Stimulated activated CD4-positive, alpha-beta T cell treated with anti-CD3 and anti-CD28 coated beads, Interleukin-12 subunit alpha, Interleukin-12 subunit beta, amount 100 ng/mL, for 48 hours (primary cell): ENCODE measurements at regions not wholly inside any gene's neighbourhood (a gene's known extent, or its start where the extent isn't known, plus 50 kb on each side); places are given as distances from the start of the nearest gene placed in this dataset.
"Not testable (repeated sequence)": the region's sequence is repeated elsewhere in the genome, so short reads cannot be mapped to it uniquely, and the experiment has no call there.

Experiments
- DNase-seq, 3 donors: peaks; one replicate each; pipeline ENCODE4 v3.0.0-alpha.2; 2020; ENCODE audit warnings: low read depth in 2 of 3, low spot score in 1 of 3

GRCh38 chr15:85196697-85197096 lies 183.7 kb upstream of the AKAP13 start:
- not testable (repeated sequence) for DNase-seq

DNA sequence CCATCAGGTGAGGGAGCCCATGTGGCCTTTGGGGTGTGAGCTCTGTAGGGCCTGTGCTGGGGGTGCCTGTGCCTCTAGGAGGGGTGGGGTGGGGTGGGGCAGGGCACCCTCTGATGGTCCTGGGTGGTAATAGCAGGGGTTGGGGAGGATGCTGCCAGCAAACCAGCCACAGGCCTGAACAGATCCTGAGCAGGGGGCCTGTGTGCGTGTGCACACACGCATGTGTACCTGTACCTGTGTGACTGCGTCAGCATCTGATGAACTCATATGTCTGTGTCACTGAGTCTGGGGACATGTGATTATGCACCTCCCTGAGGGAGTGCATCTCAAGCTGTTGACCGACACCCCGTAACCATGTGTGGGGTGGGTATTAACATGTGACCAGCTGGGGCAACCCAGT lies 182.8 kb upstream of the AKAP13 start:
- DNase-seq: not testable (repeated sequence)

DNA sequence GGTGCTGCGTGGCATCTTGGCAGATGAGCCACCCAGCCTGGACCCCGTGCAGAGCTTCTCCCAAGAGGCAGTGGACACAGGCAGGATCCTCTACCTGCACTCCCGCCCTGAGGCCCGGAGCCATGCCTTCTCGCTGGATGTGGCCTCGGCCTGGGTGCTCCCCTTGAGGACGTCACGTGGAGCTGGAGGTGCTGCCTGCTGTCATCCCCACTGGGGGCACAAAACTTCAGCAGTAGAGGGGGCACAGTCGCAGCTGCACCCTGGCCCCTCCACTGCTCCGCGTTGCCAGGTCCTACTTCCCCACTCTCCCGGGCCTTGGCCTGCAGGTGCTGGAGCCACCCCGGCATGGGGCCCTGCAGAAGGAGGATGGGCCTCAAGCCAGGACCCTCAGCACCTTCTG lies 182.0 kb upstream of the AKAP13 start:
- not testable (repeated sequence) for DNase-seq

GRCh38 chr15:85200215-85200614 lies 180.2 kb upstream of the AKAP13 start:
- DNase-seq: not testable (repeated sequence)

DNA sequence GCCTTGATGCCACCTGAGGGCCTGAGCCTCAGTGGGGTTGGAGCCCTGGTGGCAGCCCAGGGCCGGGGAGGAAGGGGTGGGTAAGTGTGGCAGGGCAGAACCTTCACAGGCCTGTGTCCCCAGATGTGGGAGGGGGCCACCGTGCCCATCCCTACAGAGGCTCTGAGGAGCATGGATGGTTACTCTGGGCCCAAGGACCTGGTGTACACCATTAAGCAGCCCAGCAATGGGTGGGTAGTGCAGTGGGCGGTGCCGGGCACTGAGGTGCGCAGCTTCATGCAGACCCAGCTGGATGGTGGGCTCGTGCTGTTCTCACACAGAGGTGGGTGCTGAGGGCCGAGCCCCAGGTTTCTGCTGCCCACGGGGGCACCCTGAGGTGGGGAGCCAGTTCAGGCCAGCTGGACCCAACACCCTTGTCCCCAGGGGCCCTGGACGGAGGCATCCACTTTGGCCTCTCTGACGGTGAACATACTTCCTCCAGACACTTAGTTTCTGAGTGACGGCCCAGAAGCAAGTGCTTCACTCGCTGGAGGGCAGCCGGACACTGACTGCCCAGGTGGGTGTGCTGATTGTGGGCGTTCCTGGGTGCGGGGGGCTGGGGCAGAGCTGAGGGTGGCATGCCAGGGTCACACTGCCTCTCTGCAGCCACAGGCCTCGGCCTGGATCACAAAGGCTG lies 179.1 kb upstream of the AKAP13 start:
- not testable (repeated sequence) for DNase-seq

DNA sequence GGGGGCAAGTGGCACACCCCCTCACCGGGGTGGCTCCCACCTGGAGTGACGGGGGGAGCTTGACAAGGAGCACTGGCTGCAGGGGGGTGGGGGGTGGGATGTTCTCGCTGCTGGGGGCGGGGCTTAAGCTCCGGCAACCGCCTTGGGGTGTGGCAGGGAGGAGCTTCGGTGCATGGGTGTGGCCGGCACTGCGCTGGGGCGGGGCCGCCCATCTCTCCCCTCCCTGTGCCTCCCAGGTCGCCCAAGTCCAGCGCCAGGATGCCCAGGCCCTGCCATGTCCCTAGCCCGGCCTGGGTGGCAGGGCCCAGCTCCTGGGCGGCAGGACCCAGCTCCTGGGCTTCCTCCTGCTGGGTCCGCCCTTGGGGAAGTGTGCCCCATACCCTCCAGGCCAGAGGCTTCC lies 175.9 kb upstream of the AKAP13 start:
- DNase-seq: not testable (repeated sequence)

- not testable (repeated sequence) for DNase-seq
These were observed 146.5 kb upstream of the AKAP13 start for GRCh38 chr15:85233791-85234325.

DNA sequence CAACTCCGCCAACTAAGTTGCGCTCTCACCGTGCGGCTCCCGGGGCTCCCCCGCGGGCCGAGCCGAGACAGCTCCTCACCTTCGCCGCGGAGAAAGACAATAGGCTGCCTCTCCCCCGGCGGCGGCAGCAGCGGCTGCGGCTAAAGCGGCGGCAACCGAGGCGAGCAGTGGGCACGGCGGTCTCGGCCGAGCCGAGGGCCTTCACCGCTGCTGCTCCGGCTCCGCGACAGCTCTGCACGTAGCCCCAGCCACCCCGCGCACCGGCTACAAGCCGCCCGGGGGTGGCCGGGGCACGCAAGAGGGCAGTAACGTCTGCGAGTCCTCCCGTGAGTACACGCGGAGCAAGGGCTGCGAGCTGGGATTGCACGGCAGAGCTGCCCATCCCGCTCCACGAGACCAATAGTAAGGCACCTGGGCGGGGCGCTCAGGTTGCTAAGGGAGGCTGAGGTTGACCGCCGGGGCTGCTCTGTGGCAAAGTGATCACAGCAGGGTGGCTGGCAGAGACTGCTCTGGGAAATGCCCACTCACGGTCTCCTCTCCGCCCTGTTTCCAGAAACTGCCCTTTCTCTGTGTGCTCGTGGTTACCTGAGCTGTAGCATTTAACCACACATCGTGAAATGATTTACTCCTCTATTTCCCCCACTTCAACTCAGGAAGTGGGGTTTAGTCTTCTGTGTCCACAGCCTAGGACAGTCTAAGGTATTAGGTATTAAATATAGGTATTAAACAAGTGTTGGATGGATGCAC lies 145.8 kb upstream of the AKAP13 start:
- DNase-seq: not testable (repeated sequence)

DNA sequence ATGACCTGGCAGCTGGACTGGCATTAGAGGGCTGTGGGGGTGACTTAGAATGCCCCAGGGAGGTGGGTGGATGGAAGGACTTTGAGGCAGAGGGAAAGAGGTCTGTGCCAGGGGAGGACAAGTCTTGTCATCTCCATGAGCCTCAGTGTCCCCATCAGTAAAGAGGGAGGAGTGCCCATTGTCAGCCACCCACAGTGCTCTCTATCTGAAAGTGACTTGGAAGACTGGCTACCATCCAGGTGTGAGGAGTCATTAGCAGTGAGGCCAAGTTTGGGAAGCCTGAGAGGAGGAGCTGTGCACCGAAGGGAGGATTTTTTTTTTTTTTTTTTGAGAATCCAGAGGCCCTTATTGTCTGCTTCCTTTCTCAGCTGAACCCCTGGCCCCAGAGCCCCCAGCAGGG lies 136.3 kb upstream of the AKAP13 start:
- DNase-seq: not testable (repeated sequence)

- not testable (repeated sequence) for DNase-seq
These were observed 129.4 kb upstream of the AKAP13 start for GRCh38 chr15:85250938-85251542.

DNA sequence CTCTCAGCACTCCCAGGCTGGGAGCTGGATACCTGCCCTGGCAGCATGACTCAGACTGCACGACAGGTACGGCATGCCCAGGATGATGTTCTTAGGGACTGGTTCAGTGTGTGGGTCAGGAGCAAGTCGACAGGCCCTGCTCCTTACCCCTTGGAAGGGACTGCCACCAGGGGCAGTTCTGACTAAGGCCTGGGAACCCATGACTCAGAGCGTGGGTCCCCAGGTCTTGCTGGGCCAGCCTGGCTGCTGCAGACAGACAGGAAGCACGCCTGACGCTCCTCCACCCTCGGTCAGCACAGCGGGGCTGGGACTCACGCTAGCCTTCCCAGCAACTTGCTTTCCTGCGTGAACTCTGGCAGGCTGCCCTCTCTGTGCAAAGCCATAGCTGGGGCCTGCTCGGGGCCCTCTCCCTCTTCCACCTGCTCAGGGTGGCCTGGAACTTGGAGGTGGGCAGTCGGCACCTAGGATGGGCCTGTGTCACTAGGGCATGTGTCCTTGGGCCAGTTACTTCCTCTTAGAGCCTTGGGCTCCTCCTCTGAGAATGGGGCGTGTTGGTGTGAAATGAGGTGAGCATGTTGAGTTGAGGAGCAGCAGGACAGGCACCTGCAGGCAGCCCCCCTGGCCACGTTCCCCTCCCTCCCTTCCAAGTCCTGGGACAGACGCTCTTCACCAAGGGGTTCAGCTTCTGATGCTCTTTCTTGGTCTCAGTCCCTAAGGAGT lies 127.0 kb upstream of the AKAP13 start:
- not testable (repeated sequence) for DNase-seq

- DNase-seq: not testable (repeated sequence)
These were observed 125.4 kb upstream of the AKAP13 start for GRCh38 chr15:85254961-85255360.

DNA sequence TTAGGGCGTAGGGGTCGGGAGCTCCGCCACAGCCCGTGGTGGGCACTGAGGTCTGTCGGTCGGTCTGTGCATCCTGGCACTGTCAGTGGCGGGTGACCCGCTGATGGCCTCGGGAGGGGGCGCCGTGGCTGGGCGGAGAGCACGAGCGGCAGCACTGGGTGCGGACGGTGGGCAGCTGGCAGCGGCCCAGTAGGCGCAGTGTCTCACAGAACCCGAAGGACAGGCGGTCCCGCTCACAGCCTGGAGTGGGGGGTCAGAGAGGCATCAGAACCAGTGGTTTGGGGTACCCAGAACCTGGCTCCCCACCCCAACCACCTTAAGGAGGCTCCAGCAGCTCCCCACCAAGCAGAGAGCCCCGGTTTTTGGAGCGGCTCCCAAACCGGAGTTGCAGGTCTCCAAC lies 124.9 kb upstream of the AKAP13 start:
- DNase-seq: not testable (repeated sequence)

- DNase-seq: not testable (repeated sequence)
These were observed 124.1 kb upstream of the AKAP13 start for GRCh38 chr15:85256009-85256997.

GRCh38 chr15:85258062-85258445 lies 122.3 kb upstream of the AKAP13 start:
- not testable (repeated sequence) for DNase-seq

DNA sequence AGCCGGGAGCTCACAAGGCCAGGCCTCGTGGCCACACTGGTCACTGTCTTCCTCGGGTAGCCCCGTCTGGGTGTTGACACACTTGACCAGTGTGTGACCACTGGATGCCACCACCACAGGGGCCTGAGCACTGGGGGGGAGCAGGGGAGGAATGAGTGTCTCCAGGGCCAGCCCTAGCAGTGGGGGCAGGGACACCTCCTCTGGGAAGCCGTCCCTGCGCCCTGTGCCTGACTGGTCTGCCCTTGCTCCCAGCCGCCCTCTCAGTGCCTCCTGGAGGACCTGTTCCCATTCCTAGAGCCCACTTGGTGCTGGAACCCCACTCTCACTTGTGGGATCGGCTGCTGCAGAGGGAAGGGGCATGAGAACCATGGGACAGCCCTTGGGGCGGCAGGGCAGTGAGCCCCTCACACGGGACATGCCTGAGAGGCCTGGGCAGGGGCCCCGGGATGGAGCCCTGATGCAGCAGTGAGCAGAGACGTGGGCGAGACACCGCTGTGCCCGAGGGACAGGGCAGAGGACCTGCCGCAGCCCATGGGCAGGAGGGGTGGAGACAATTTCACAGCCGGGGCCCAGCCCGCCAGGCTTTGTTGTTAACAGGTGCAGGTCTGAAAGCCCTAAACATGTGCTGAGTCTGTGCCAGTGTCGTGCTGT lies 121.7 kb upstream of the AKAP13 start:
- not testable (repeated sequence) for DNase-seq

- not testable (repeated sequence) for DNase-seq
These were observed 119.9 kb upstream of the AKAP13 start for GRCh38 chr15:85260526-85260925.

GRCh38 chr15:85262461-85263055 lies 117.8 kb upstream of the AKAP13 start:
- not testable (repeated sequence) for DNase-seq

DNA sequence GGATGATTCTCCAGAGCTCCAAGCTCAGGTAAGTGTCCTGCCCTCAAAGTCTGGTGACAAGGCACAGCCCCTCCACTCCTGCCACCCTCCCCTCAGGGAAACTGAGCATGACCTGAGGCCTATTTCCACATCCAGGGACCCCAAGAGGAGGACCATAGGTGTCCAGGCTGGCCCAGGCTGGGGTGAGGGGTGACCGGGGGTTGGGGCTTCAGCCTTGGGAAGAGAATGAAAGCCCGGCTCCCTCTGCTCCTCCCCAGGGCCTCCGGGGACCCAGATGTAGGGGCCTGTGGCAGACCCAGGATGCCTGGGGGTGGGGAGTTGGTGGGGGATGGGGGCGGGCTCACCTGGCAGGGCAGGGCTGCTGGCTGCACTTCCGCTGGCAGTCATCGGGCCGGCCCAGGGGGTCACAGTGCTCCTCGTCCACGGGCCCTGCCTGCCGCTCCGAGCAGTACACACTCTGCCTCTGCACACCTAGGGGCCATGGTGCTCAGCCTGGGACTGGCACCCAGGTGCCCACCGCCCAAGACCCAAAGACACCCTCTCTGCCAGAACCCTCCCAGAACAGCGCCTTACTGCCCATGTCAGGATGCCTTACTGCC lies 116.5 kb upstream of the AKAP13 start:
- not testable (repeated sequence) for DNase-seq
